Ammon's horn (tissue), 1 donor: ENCODE measurements at regions not wholly inside any gene's neighbourhood (a gene's known extent, or its start where the extent isn't known, plus 50 kb on each side); places are given as distances from the start of the nearest gene placed in this dataset.

Experiments used
- DNase-seq: peaks from one replicate; pipeline ENCODE4 v3.0.0-alpha.2; 2016; ENCODE audit warnings: low spot score

- no peak for DNase-seq
Measured at GRCh38 chr4:32423267-32423666, 1703.1 kb downstream of the PCDH7 start.

GRCh38 chr4:32425243-32425642, 1705.1 kb downstream of the PCDH7 start:
- no peak for DNase-seq

GRCh38 chr4:32427566-32427965, 1707.4 kb downstream of the PCDH7 start:
- no peak for DNase-seq

- DNase-seq: no peak
Measured at GRCh38 chr4:32429151-32429550, 1709.0 kb downstream of the PCDH7 start.

GRCh38 chr4:32435308-32435707, 1715.1 kb downstream of the PCDH7 start:
- DNase-seq: no peak

GRCh38 chr4:32436816-32437215, 1716.6 kb downstream of the PCDH7 start:
- no peak for DNase-seq

GRCh38 chr4:32440391-32440790, 1720.2 kb downstream of the PCDH7 start:
- no peak for DNase-seq

GRCh38 chr4:32454482-32454881, 1734.3 kb downstream of the PCDH7 start:
- no peak for DNase-seq

GRCh38 chr4:32455231-32455630, 1735.1 kb downstream of the PCDH7 start:
- DNase-seq: no peak

- no peak for DNase-seq
Measured at GRCh38 chr4:32460972-32461371, 1740.8 kb downstream of the PCDH7 start.

- DNase-seq: no peak
Measured at GRCh38 chr4:32462944-32463343, 1742.8 kb downstream of the PCDH7 start.

GRCh38 chr4:32470087-32470585, 1750.0 kb downstream of the PCDH7 start:
- DNase-seq: no peak

GRCh38 chr4:32472918-32473317, 1752.7 kb downstream of the PCDH7 start:
- no peak for DNase-seq

GRCh38 chr4:32475710-32476109, 1755.5 kb downstream of the PCDH7 start:
- DNase-seq: no peak

GRCh38 chr4:32477518-32477917, 1757.3 kb downstream of the PCDH7 start:
- DNase-seq: no peak

GRCh38 chr4:32485956-32486355, 1765.8 kb downstream of the PCDH7 start:
- DNase-seq: peak; percentile 74

- no peak for DNase-seq
Measured at GRCh38 chr4:32488690-32489089, 1768.5 kb downstream of the PCDH7 start.

GRCh38 chr4:32499171-32499570, 1779.0 kb downstream of the PCDH7 start:
- no peak for DNase-seq

GRCh38 chr4:32503241-32503640, 1783.1 kb downstream of the PCDH7 start:
- no peak for DNase-seq

GRCh38 chr4:32506067-32506466, 1785.9 kb downstream of the PCDH7 start:
- no peak for DNase-seq

GRCh38 chr4:32519060-32519459, 1798.9 kb downstream of the PCDH7 start:
- no peak for DNase-seq

- no peak for DNase-seq
Measured at GRCh38 chr4:32525420-32525819, 1805.3 kb downstream of the PCDH7 start.

GRCh38 chr4:32544846-32545245, 1824.7 kb downstream of the PCDH7 start:
- DNase-seq: no peak

GRCh38 chr4:32551943-32552342, 1831.8 kb downstream of the PCDH7 start:
- DNase-seq: no peak

- no peak for DNase-seq
Measured at GRCh38 chr4:32560306-32560705, 1840.1 kb downstream of the PCDH7 start.
